AG10803 (cell line): ENCODE measurements at regions not wholly inside any gene's neighbourhood (a gene's known extent, or its start where the extent isn't known, plus 50 kb on each side); places are given as distances from the start of the nearest gene placed in this dataset.

Source experiments
- DNase-seq: peaks from one replicate; pipeline ENCODE4 v3.0.0; 2010; ENCODE audit warnings: low read depth
- H3K4me3 ChIP-seq: 2 replicates; pipeline ENCODE4 v1.5.1; 2011; ENCODE audit warnings: mild to moderate bottlenecking, low read length, control low read depth
- TF ChIP-seq, protein P1 (sequence below): conservative IDR thresholded peaks from 2 replicates; pipeline ENCODE4 v1.5.1; 2011; ENCODE audit warnings: mild to moderate bottlenecking, low read length, control low read depth, inconsistent platforms

DNA sequence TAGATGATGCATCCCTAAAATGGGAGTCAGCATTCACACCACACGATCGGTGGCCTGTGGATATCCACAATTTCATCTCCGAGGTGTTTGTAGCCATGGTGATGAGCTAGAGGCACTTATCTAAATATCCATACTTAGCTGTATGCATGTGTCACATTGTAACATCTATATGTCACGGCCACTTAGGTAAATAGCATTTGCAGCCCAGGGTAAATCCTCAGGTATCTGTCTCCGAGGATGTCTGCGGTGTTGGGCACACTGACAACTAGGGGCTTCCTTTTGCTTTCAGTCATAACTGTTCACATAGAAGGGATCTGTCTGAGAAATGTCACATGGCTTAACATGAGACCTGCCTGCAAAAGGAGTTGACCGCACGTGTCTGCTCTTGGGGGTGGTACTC, 455.2 kb upstream of the ZFHX3 start:
- H3K4me3 ChIP-seq, result no peak overlapping the region
- TF ChIP-seq, protein P1, sequence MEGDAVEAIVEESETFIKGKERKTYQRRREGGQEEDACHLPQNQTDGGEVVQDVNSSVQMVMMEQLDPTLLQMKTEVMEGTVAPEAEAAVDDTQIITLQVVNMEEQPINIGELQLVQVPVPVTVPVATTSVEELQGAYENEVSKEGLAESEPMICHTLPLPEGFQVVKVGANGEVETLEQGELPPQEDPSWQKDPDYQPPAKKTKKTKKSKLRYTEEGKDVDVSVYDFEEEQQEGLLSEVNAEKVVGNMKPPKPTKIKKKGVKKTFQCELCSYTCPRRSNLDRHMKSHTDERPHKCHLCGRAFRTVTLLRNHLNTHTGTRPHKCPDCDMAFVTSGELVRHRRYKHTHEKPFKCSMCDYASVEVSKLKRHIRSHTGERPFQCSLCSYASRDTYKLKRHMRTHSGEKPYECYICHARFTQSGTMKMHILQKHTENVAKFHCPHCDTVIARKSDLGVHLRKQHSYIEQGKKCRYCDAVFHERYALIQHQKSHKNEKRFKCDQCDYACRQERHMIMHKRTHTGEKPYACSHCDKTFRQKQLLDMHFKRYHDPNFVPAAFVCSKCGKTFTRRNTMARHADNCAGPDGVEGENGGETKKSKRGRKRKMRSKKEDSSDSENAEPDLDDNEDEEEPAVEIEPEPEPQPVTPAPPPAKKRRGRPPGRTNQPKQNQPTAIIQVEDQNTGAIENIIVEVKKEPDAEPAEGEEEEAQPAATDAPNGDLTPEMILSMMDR, result no peak
- no peak for DNase-seq

DNA sequence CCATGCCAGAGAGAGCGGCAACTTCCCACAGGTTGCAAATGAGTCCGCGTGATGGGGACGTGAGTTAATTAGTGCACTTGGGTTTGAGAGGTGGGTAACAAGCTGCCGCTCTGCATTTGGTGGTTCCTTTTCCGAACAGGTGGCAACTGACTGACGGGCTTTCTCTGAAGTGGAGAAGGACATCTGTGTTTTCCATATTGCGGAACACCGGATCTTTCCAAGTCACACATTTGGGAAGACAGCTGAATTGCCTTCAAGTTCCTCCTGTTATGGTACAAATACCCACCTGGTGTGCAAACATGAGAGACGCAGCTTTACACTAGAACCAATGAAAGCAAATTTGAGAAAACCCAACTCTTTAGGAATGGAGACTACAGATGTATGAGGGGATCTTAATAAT, 451.3 kb upstream of the ZFHX3 start:
- TF ChIP-seq, protein P1, result no peak
- H3K4me3 ChIP-seq, result no peak overlapping the region

GRCh38 chr16:73485880-73486279, 438.0 kb upstream of the ZFHX3 start:
- TF ChIP-seq, protein P1, result no peak
- no peak for DNase-seq
- H3K4me3 ChIP-seq, result no peak overlapping the region

More for the DNA sequence above, 451.3 kb upstream of the ZFHX3 start:
- DNase-seq, result no peak

DNA sequence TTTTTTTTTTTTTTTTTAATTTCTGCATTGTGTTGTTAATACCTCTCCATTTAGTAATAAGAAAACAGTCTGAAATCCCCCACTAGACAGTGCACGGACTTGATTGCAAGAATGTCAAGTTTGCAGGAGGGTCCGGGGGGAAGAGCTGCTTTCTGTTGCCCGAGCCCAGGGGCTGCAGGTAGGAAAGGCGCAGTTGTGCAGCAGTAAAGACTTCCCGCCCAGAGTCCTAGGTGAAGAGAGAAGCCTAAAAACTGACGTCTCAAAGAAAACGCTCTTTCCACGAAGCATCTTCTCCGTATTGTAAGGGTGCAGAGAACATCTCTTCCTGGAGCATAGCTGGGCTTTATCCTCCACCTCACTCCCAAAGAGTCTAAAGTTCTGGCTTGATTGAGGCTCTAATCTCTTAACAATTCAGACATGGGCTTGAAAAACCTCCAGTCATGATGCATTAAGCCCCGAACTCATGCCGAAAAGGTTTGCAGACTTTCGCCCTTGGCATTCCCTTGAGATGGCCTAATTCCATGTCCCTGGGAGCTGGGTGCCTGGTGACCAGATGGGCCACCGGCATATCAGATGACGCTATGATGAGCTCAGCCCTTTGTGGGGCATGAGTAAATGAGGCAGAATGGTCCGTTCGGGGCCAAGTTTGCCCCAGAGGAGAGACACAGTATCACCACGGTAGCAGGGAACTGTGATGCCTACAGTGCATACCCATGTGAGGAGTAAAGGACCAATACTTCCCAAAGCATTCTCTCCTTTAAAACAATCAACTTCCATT, 436.2 kb upstream of the ZFHX3 start:
- TF ChIP-seq, protein P1, result no peak

DNA sequence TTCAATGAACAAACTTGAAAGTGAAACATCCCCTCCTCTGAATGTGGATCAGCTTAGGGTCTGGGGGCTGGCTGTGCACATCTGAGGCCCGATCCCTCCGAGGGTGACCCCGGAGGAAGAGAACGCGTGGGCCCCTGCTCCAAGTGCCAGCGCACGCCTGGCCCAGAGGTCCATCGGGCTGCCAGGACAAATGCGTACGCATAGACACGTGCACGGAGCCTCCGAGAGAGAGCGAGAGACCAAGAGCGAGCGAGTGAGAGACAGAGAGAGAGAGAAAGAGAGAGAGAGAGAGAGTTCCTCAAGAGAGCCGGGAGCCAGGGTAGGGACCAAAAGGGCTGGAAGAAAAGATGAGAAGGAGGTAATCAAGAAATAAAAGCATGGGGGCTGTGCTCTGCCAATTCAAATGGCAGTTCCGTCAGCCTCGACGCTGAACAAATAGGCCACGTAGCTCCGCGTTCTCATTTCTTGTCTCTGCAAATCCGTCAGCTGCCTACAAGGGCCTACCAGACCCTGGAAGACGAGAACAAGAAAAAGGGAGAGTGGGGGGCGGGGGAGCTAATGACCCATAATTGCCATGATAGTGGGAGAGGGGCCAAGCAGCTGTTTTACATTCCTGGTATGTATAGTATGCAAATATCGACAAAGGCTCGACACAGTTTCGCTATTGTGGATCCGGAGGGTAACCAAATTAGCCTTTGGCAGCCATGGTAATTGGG, 435.3 kb upstream of the ZFHX3 start:
- TF ChIP-seq, protein P1, result no peak
- DNase-seq, result no peak
- H3K4me3 ChIP-seq, result no peak overlapping the region

More for the DNA sequence above, 436.2 kb upstream of the ZFHX3 start:
- DNase-seq, result no peak
- no peak overlapping the region for H3K4me3 ChIP-seq

- DNase-seq, result no peak
- H3K4me3 ChIP-seq, result no peak overlapping the region
- TF ChIP-seq, protein P1, result no peak
Observed at GRCh38 chr16:73482310-73482709, 434.4 kb upstream of the ZFHX3 start.

DNA sequence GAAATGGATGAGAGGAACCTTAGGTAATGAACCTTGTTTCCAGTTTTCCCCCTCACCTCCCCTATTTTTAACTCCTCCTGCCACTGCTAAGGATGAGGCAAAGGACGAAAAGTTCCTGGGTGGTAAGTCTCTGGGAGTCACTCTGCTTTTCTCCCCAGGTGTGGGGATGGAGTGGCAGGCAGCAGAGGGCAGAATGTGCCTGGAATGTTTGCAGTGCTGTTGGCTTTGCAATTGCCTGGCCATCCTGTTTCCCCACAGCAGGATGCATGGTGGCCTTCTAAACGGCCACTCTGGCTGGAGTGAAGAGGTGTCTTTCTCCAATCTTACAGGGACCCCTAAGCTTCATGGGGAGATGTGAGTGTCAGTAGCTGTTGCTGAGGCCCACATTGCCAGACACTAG, 432.5 kb upstream of the ZFHX3 start:
- H3K4me3 ChIP-seq, result no peak overlapping the region
- no peak for DNase-seq
- TF ChIP-seq, protein P1, result no peak
